Parathyroid adenoma (tissue), 2 donors: ENCODE measurements at regions not wholly inside any gene's neighbourhood (a gene's known extent, or its start where the extent isn't known, plus 50 kb on each side); places are given as distances from the start of the nearest gene placed in this dataset.

Experiments
- H2AFZ ChIP-seq: fragments of 300-600 bp; sonication (generic); one replicate; pipeline ENCODE4 v1.7.0; 2017; ENCODE audit warnings: antibody characterized with exemption, mild to moderate bottlenecking
- H3K27ac ChIP-seq: fragments of 300-600 bp; sonication (generic); one replicate; pipeline ENCODE4 v1.7.0; 2017
- H3K27me3 ChIP-seq: fragments of 300-600 bp; sonication (generic); one replicate; pipeline ENCODE4 v1.7.0; 2017; ENCODE audit warnings: low read length; ENCODE audit not compliant: control insufficient read depth, insufficient read depth
- H3K36me3 ChIP-seq: fragments of 300-600 bp; sonication (generic); one replicate; pipeline ENCODE4 v1.7.0; 2017; ENCODE audit warnings: low read length; ENCODE audit not compliant: control insufficient read depth, insufficient read depth
- H3K4me1 ChIP-seq: fragments of 300-600 bp; sonication (generic); one replicate; pipeline ENCODE4 v1.7.0; 2017; ENCODE audit warnings: control low read depth
- H3K4me2 ChIP-seq: fragments of 300-600 bp; sonication (generic); one replicate; pipeline ENCODE4 v1.7.0; 2017; ENCODE audit warnings: low read length
- H3K4me3 ChIP-seq: fragments of 300-600 bp; sonication (generic); one replicate; pipeline ENCODE4 v1.7.0; 2017; ENCODE audit warnings: low read depth, low read length
- H3K79me2 ChIP-seq: fragments of 300-600 bp; sonication (generic); one replicate; pipeline ENCODE4 v1.7.0; 2017; ENCODE audit warnings: control low read depth
- H3K9ac ChIP-seq: fragments of 300-600 bp; sonication (generic); one replicate; pipeline ENCODE4 v1.7.0; 2017; ENCODE audit warnings: mild to moderate bottlenecking
- H3K9me3 ChIP-seq: fragments of 300-600 bp; sonication (generic); one replicate; pipeline ENCODE4 v1.7.0; 2017; ENCODE audit warnings: low read length; ENCODE audit not compliant: control insufficient read depth
- TF ChIP-seq, protein P1 (sequence below): fragments of 300-600 bp; sonication (generic); IDR thresholded peaks from one replicate; pipeline ENCODE4 v1.7.0; 2017; ENCODE audit warnings: antibody characterized with exemption, mild to moderate bottlenecking
- donor health status: primary hyperparathyroidism.

GRCh38 chr13:47594833-47595232 lies 406.2 kb downstream of the SUCLA2 start:
- no peak overlapping the region for H3K27ac ChIP-seq
- no peak overlapping the region for H3K4me3 ChIP-seq
- TF ChIP-seq, protein P1, sequence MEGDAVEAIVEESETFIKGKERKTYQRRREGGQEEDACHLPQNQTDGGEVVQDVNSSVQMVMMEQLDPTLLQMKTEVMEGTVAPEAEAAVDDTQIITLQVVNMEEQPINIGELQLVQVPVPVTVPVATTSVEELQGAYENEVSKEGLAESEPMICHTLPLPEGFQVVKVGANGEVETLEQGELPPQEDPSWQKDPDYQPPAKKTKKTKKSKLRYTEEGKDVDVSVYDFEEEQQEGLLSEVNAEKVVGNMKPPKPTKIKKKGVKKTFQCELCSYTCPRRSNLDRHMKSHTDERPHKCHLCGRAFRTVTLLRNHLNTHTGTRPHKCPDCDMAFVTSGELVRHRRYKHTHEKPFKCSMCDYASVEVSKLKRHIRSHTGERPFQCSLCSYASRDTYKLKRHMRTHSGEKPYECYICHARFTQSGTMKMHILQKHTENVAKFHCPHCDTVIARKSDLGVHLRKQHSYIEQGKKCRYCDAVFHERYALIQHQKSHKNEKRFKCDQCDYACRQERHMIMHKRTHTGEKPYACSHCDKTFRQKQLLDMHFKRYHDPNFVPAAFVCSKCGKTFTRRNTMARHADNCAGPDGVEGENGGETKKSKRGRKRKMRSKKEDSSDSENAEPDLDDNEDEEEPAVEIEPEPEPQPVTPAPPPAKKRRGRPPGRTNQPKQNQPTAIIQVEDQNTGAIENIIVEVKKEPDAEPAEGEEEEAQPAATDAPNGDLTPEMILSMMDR, result no peak
- H3K79me2 ChIP-seq, result no peaks in the 10 kb centered on the region
- H3K4me1 ChIP-seq, result no peaks in the 10 kb centered on the region
- no peak overlapping the region for H2AFZ ChIP-seq
- no peaks in the 10 kb centered on the region for H3K27me3 ChIP-seq
- H3K9me3 ChIP-seq, result no peaks in the 10 kb centered on the region
- H3K4me2 ChIP-seq, result no peak overlapping the region
- H3K36me3 ChIP-seq, result no peaks in the 10 kb centered on the region
- no peak overlapping the region for H3K9ac ChIP-seq

- Histone ChIP-seq H3K27me3 (no peaks in the 10 kb centered on the region), H3K36me3 (no peaks in the 10 kb centered on the region), H3K4me1 (no peaks in the 10 kb centered on the region), H3K9me3 (no peaks in the 10 kb centered on the region), H2AFZ (no peak overlapping the region), H3K27ac (no peak overlapping the region), H3K4me2 (no peak overlapping the region), H3K79me2 (no peaks in the 10 kb centered on the region), H3K4me3 (no peak overlapping the region), H3K9ac (no peak overlapping the region)
- TF ChIP-seq, protein P1, result no peak
These were observed 408.8 kb downstream of the SUCLA2 start for GRCh38 chr13:47592256-47592655.

DNA sequence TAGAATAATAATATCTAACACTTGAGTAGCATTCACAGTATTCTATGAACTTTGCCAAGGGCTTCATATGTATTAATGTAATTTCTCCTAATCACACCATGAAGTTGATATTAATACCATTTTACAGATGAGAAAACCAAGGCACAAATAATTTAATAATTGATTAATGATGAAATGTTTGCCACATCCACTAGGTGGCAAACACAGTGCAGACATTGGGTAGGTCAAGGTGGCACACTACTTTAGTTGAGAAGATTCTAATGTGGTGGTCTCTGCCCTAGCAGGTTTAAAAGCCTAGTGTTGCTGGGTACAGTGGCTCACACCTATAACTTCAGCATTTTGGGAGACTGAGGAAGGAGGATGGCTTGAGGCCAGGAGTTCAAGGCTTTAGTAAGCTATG lies 412.4 kb downstream of the SUCLA2 start:
- Histone ChIP-seq H3K27me3 (no peaks in the 10 kb centered on the region), H2AFZ (no peak overlapping the region), H3K36me3 (no peaks in the 10 kb centered on the region), H3K79me2 (no peaks in the 10 kb centered on the region), H3K4me2 (no peak overlapping the region), H3K27ac (no peak overlapping the region), H3K4me3 (no peak overlapping the region), H3K9me3 (no peaks in the 10 kb centered on the region), H3K4me1 (no peaks in the 10 kb centered on the region), H3K9ac (no peak overlapping the region)
- TF ChIP-seq, protein P1, result no peak

- H3K9me3 ChIP-seq, result no peaks in the 10 kb centered on the region
These were observed 428.7 kb downstream of the SUCLA2 start for GRCh38 chr13:47572375-47572774.

GRCh38 chr13:47564041-47564440 lies 437.0 kb downstream of the SUCLA2 start:
- H3K27ac ChIP-seq, result no peak overlapping the region
- H3K4me1 ChIP-seq, result no peaks in the 10 kb centered on the region
- no peak overlapping the region for H3K9ac ChIP-seq
- TF ChIP-seq, protein P1, result no peak
- H2AFZ ChIP-seq, result no peak overlapping the region
- no peak overlapping the region for H3K4me3 ChIP-seq
- no peaks in the 10 kb centered on the region for H3K27me3 ChIP-seq
- H3K9me3 ChIP-seq, result no peaks in the 10 kb centered on the region
- no peaks in the 10 kb centered on the region for H3K79me2 ChIP-seq
- H3K36me3 ChIP-seq, result no peaks in the 10 kb centered on the region
- H3K4me2 ChIP-seq, result no peak overlapping the region

More at GRCh38 chr13:47572375-47572774, 428.7 kb downstream of the SUCLA2 start:
- Histone ChIP-seq H2AFZ (no peak overlapping the region), H3K27me3 (no peaks in the 10 kb centered on the region), H3K79me2 (no peaks in the 10 kb centered on the region), H3K4me1 (no peaks in the 10 kb centered on the region), H3K9ac (no peak overlapping the region), H3K4me3 (no peak overlapping the region), H3K36me3 (no peaks in the 10 kb centered on the region), H3K27ac (no peak overlapping the region), H3K4me2 (no peak overlapping the region)
- TF ChIP-seq, protein P1, result no peak
